HG02870 (cell line): ENCODE measurements at regions not wholly inside any gene's neighbourhood (a gene's known extent, or its start where the extent isn't known, plus 50 kb on each side); places are given as distances from the start of the nearest gene placed in this dataset.

Source experiments
- ATAC-seq: cut with Tn5 transposase; IDR thresholded peaks from one replicate; pipeline ENCODE4 v1.9.1; 2021; ENCODE audit warnings: mild to moderate bottlenecking, moderate library complexity; ENCODE audit not compliant: unreplicated experiment

- no peak for ATAC-seq
Observed at GRCh38 chr12:59839514-59839913, 243.7 kb downstream of the SLC16A7 start.

GRCh38 chr12:59843260-59843843 is 247.5 kb downstream of the SLC16A7 start:
- ATAC-seq: no peak

- ATAC-seq: no peak
Observed at GRCh38 chr12:59844750-59845149, 248.9 kb downstream of the SLC16A7 start.

- no peak for ATAC-seq
Observed at GRCh38 chr12:59845293-59845692, 249.5 kb downstream of the SLC16A7 start.

- ATAC-seq: no peak
Observed at GRCh38 chr12:59847127-59847526, 251.3 kb downstream of the SLC16A7 start.

GRCh38 chr12:59850268-59850667 is 254.4 kb downstream of the SLC16A7 start:
- ATAC-seq: no peak

GRCh38 chr12:59858508-59859170 is 262.8 kb downstream of the SLC16A7 start:
- no peak for ATAC-seq

- no peak for ATAC-seq
Observed at GRCh38 chr12:59859171-59859510, 263.3 kb downstream of the SLC16A7 start.

GRCh38 chr12:59861635-59862034 is 265.8 kb downstream of the SLC16A7 start:
- no peak for ATAC-seq

GRCh38 chr12:59867055-59867454 is 271.2 kb downstream of the SLC16A7 start:
- no peak for ATAC-seq

GRCh38 chr12:59867689-59868088 is 271.9 kb downstream of the SLC16A7 start:
- ATAC-seq: no peak

- no peak for ATAC-seq
Observed at GRCh38 chr12:59871779-59872178, 275.9 kb downstream of the SLC16A7 start.

GRCh38 chr12:59873136-59873535 is 277.3 kb downstream of the SLC16A7 start:
- no peak for ATAC-seq

- ATAC-seq: no peak
Observed at GRCh38 chr12:59874781-59875180, 279.0 kb downstream of the SLC16A7 start.

- no peak for ATAC-seq
Observed at GRCh38 chr12:59886131-59886733, 290.4 kb downstream of the SLC16A7 start.

GRCh38 chr12:59887178-59887577 is 291.3 kb downstream of the SLC16A7 start:
- ATAC-seq: no peak

- ATAC-seq: no peak
Observed at GRCh38 chr12:59890896-59891579, 295.2 kb downstream of the SLC16A7 start.

GRCh38 chr12:59895166-59895775 is 299.4 kb downstream of the SLC16A7 start:
- ATAC-seq: no peak

GRCh38 chr12:59904874-59905521 is 309.2 kb downstream of the SLC16A7 start:
- no peak for ATAC-seq

GRCh38 chr12:59911516-59911915 is 315.7 kb downstream of the SLC16A7 start:
- ATAC-seq: no peak

GRCh38 chr12:59916988-59917387 is 321.2 kb downstream of the SLC16A7 start:
- no peak for ATAC-seq
